Astrocyte of the cerebellum (primary cell): ENCODE measurements at regions not wholly inside any gene's neighbourhood (a gene's known extent, or its start where the extent isn't known, plus 50 kb on each side); places are given as distances from the start of the nearest gene placed in this dataset.
"Not testable (repeated sequence)": the region's sequence is repeated elsewhere in the genome, so short reads cannot be mapped to it uniquely, and the experiment has no call there.

Experiments used
- DNase-seq: peaks from one replicate; pipeline ENCODE4 v3.0.0-alpha.2; 2011; ENCODE audit warnings: low read depth
- H3K4me3 ChIP-seq: 2 replicates; pipeline ENCODE4 v1.5.1; 2011; ENCODE audit warnings: mild to moderate bottlenecking, low read depth, low read length, moderate library complexity
- CTCF ChIP-seq: IDR thresholded peaks from 2 replicates; pipeline ENCODE4 v1.5.1; 2012; ENCODE audit warnings: low read length, low read depth, moderate library complexity, mild to moderate bottlenecking; ENCODE audit errors: missing control alignments
- in situ Hi-C: cut with HindIII; loops from 2 replicates; pipeline ENCODE4 v1.10.0; 2017; ENCODE audit warnings: low sequenced_read_pairs

GRCh38 chr2:236785611-236786057, 216.0 kb downstream of the ACKR3 start:
- in situ Hi-C loops = no loop called here
- TF ChIP-seq CTCF = no peak
- H3K4me3 ChIP-seq = no peak overlapping the region
- DNase-seq = no peak

- in situ Hi-C loops = no loop called here
- TF ChIP-seq CTCF = no peak
- H3K4me3 ChIP-seq = no peak overlapping the region
- no peak for DNase-seq
Observed at GRCh38 chr2:236786751-236787150, 217.1 kb downstream of the ACKR3 start.

GRCh38 chr2:236787376-236787775, 217.8 kb downstream of the ACKR3 start:
- DNase-seq, H3K4me3 ChIP-seq, in situ Hi-C loops: not testable (repeated sequence)

GRCh38 chr2:236787885-236788284, 218.3 kb downstream of the ACKR3 start:
- no peak for TF ChIP-seq CTCF
- in situ Hi-C loops = no loop called here
- DNase-seq = no peak
- H3K4me3 ChIP-seq = no peak overlapping the region

- no peak for DNase-seq
- H3K4me3 ChIP-seq = no peak overlapping the region
- in situ Hi-C loops = no loop called here
- TF ChIP-seq CTCF = no peak
Observed at GRCh38 chr2:236790963-236791362, 221.3 kb downstream of the ACKR3 start.

- DNase-seq = no peak
- TF ChIP-seq CTCF = no peak
- in situ Hi-C loops = no loop called here
- H3K4me3 ChIP-seq = no peak overlapping the region
Observed at GRCh38 chr2:236793023-236794011, 223.7 kb downstream of the ACKR3 start.
